Mesenchymal stem cell (in vitro differentiated cells and primary cell): ENCODE measurements at regions not wholly inside any gene's neighbourhood (a gene's known extent, or its start where the extent isn't known, plus 50 kb on each side); places are given as distances from the start of the nearest gene placed in this dataset.
A peak's percentile ranks its signal among the peaks of the same experiment; 100 is the strongest.

ENCODE experiments used
- DNase-seq: peaks from one replicate; pipeline ENCODE4 v3.0.0-alpha.2; 2013
- H2AFZ ChIP-seq: one replicate; pipeline ENCODE4 v1.6.1; 2013; ENCODE audit warnings: low read depth, mild to moderate bottlenecking, control low read depth, inconsistent platforms, low read length, moderate library complexity
- H2AK5ac ChIP-seq: 2 replicates; pipeline ENCODE4 v1.6.1; 2013; ENCODE audit warnings: low read length, moderate library complexity, mild to moderate bottlenecking, inconsistent platforms; ENCODE audit not compliant: severe bottlenecking
- H2BK120ac ChIP-seq: one replicate; pipeline ENCODE4 v1.6.1; 2013; ENCODE audit warnings: low read depth, mild to moderate bottlenecking, inconsistent platforms, low read length, moderate library complexity
- H2BK12ac ChIP-seq, 2 experiments: one replicate each; pipeline ENCODE4 v1.6.1; 2013; ENCODE audit warnings: inconsistent platforms in 2 of 2, low read length in 2 of 2, mild to moderate bottlenecking in 2 of 2, moderate library complexity in 2 of 2, control low read depth in 1 of 2
- H2BK15ac ChIP-seq: one replicate; pipeline ENCODE4 v1.6.1; 2013; ENCODE audit warnings: mild to moderate bottlenecking, low read depth, inconsistent platforms; ENCODE audit not compliant: poor library complexity, severe bottlenecking
- H2BK5ac ChIP-seq: 2 replicates; pipeline ENCODE4 v1.6.1; 2013; ENCODE audit warnings: low read depth, mild to moderate bottlenecking, low read length, control low read depth, inconsistent platforms; ENCODE audit not compliant: poor library complexity, severe bottlenecking
- H3K14ac ChIP-seq, 2 experiments: one replicate each; pipeline ENCODE4 v1.6.1; 2013; ENCODE audit warnings: inconsistent platforms in 2 of 2, low read length in 2 of 2, control low read depth in 1 of 2, mild to moderate bottlenecking in 1 of 2, moderate library complexity in 1 of 2
- H3K18ac ChIP-seq, 2 experiments: one replicate each; pipeline ENCODE4 v1.6.1; 2013; ENCODE audit warnings: inconsistent platforms in 2 of 2, low read length in 2 of 2, control low read depth in 1 of 2, low read depth in 1 of 2, mild to moderate bottlenecking in 1 of 2
- H3K23ac ChIP-seq, 2 experiments: one replicate each; pipeline ENCODE4 v1.6.1; 2013; ENCODE audit warnings: inconsistent platforms in 2 of 2, low read length in 2 of 2, mild to moderate bottlenecking in 2 of 2, moderate library complexity in 2 of 2, control low read depth in 1 of 2
- H3K27ac ChIP-seq: 2 replicates; pipeline ENCODE4 v1.5.1; 2013; ENCODE audit warnings: mild to moderate bottlenecking, moderate library complexity, low read length, control low read depth, inconsistent platforms; ENCODE audit not compliant: poor library complexity, severe bottlenecking
- H3K27me3 ChIP-seq, 2 experiments: 2 replicates each; pipeline versions ENCODE4 v1.6.1 to v1.7.0; 2013; ENCODE audit warnings: low read length in 2 of 2, mild to moderate bottlenecking in 2 of 2, moderate library complexity in 2 of 2, control low read depth in 1 of 2, inconsistent platforms in 1 of 2; ENCODE audit not compliant: control insufficient read depth in 1 of 2, insufficient read depth in 1 of 2
- H3K36me3 ChIP-seq, 2 experiments: 2 replicates each; pipeline versions ENCODE4 v1.6.1 to v1.7.0; 2013; ENCODE audit warnings: low read length in 2 of 2, control low read depth in 1 of 2, inconsistent platforms in 1 of 2, low read depth in 1 of 2, mild to moderate bottlenecking in 1 of 2; ENCODE audit not compliant: insufficient read depth in 2 of 2, control insufficient read depth in 1 of 2
- H3K4ac ChIP-seq, 2 experiments: one replicate each; pipeline ENCODE4 v1.6.1; 2013; ENCODE audit warnings: inconsistent platforms in 2 of 2, low read length in 2 of 2, mild to moderate bottlenecking in 2 of 2, moderate library complexity in 2 of 2, control low read depth in 1 of 2, low read depth in 1 of 2
- H3K4me1 ChIP-seq: 2 replicates; pipeline ENCODE4 v1.6.1; 2013; ENCODE audit warnings: low read depth, low read length, control low read depth; ENCODE audit not compliant: control insufficient read depth, insufficient read depth
- H3K4me2 ChIP-seq: 2 replicates; pipeline ENCODE4 v1.6.1; 2013; ENCODE audit warnings: low read length, mild to moderate bottlenecking, inconsistent platforms; ENCODE audit not compliant: poor library complexity, severe bottlenecking
- H3K4me3 ChIP-seq, 2 experiments: 2 replicates each; pipeline versions ENCODE4 v1.5.1 to v1.7.0; 2013; ENCODE audit warnings: low read length in 2 of 2, mild to moderate bottlenecking in 2 of 2, control low read depth in 1 of 2, low read depth in 1 of 2; ENCODE audit not compliant: insufficient read depth in 1 of 2
- H3K79me1 ChIP-seq: replicated peaks from 2 replicates; pipeline ENCODE4 v1.6.1; 2013; ENCODE audit warnings: mild to moderate bottlenecking, control low read depth, low read length, inconsistent platforms; ENCODE audit not compliant: poor library complexity, severe bottlenecking
- H3K9ac ChIP-seq: 2 replicates; pipeline ENCODE4 v1.7.0; 2013; ENCODE audit warnings: mild to moderate bottlenecking, low read length, moderate library complexity
- H3K9me3 ChIP-seq: 2 replicates; pipeline ENCODE4 v1.7.0; 2013; ENCODE audit warnings: mild to moderate bottlenecking, low read length; ENCODE audit not compliant: control insufficient read depth
- H4K8ac ChIP-seq: one replicate; pipeline ENCODE4 v1.6.1; 2013; ENCODE audit warnings: inconsistent platforms, mild to moderate bottlenecking, low read length, moderate library complexity
- H4K91ac ChIP-seq: one replicate; pipeline ENCODE4 v1.6.1; 2013; ENCODE audit warnings: mild to moderate bottlenecking, low read length, inconsistent platforms
- WGBS: methylation state at CpG from one replicate; pipeline ENCODE4 v1.1.7; 2013; ENCODE audit warnings: mixed read lengths; 5-methylcytosine and 5-hydroxymethylcytosine counted together

- Histone ChIP-seq H2BK12ac (no peak overlapping the region), H3K79me1 (no peaks in the 10 kb centered on the region), H3K27me3 (no peaks in the 10 kb centered on the region), H3K27ac (no peak overlapping the region), H3K36me3 (no peaks in the 10 kb centered on the region), H3K18ac (no peak overlapping the region), H3K4me1 (no peaks in the 10 kb centered on the region), H3K14ac (no peak overlapping the region), H2AK5ac (no peak overlapping the region), H2AFZ (no peak overlapping the region), H3K9ac (no peak overlapping the region), H3K4me2 (no peak overlapping the region), H2BK5ac (no peak overlapping the region), H3K23ac (no peak overlapping the region), H3K4me3 (no peak overlapping the region), H3K4ac (no peak overlapping the region), H2BK15ac (no peak overlapping the region), H3K9me3 (no peaks in the 10 kb centered on the region), H4K91ac (no peak overlapping the region), H2BK120ac (no peak overlapping the region), H4K8ac (no peak overlapping the region)
- DNase-seq: no peak
- WGBS: 83% methylated on average over 4 of the region's 4 CpGs
These were observed 404.7 kb upstream of the THRB start for GRCh38 chr3:24899373-24899772.

GRCh38 chr3:24899901-24900603, 405.4 kb upstream of the THRB start:
- 88% methylated on average over 2 of the region's 4 CpGs for WGBS
- H3K79me1 ChIP-seq: no peaks in the 10 kb centered on the region
- no peak overlapping the region for H3K18ac ChIP-seq
- no peak overlapping the region for H3K9ac ChIP-seq
- H3K36me3 ChIP-seq: no peaks in the 10 kb centered on the region
- H2BK5ac ChIP-seq: no peak overlapping the region
- H2AK5ac ChIP-seq: no peak overlapping the region
- H3K4ac ChIP-seq: no peak overlapping the region
- H4K8ac ChIP-seq: no peak overlapping the region
- H3K14ac ChIP-seq: no peak overlapping the region
- H2BK15ac ChIP-seq: no peak overlapping the region
- H3K27me3 ChIP-seq: no peaks in the 10 kb centered on the region
- H3K23ac ChIP-seq: no peak overlapping the region
- H3K4me3 ChIP-seq: no peak overlapping the region
- no peak overlapping the region for H4K91ac ChIP-seq
- H3K9me3 ChIP-seq: no peaks in the 10 kb centered on the region
- no peaks in the 10 kb centered on the region for H3K4me1 ChIP-seq
- H2BK12ac ChIP-seq: no peak overlapping the region
- no peak overlapping the region for H2AFZ ChIP-seq
- no peak overlapping the region for H3K4me2 ChIP-seq
- no peak overlapping the region for H3K27ac ChIP-seq
- no peak for DNase-seq
- H2BK120ac ChIP-seq: no peak overlapping the region

- peak overlapping the region in 1 of 2 experiments; percentile 71 for H3K14ac ChIP-seq
- H3K4me3 ChIP-seq: no peak overlapping the region
- no peak overlapping the region for H4K91ac ChIP-seq
- H2BK5ac ChIP-seq: no peak overlapping the region
- H3K18ac ChIP-seq: no peak overlapping the region
- no peaks in the 10 kb centered on the region for H3K27me3 ChIP-seq
- H2BK120ac ChIP-seq: no peak overlapping the region
- DNase-seq: no peak
- H3K36me3 ChIP-seq: no peaks in the 10 kb centered on the region
- H2AK5ac ChIP-seq: no peak overlapping the region
- H3K23ac ChIP-seq: no peak overlapping the region
- no peak overlapping the region for H2BK15ac ChIP-seq
- H3K4me2 ChIP-seq: no peak overlapping the region
- H3K9ac ChIP-seq: no peak overlapping the region
- no peaks in the 10 kb centered on the region for H3K4me1 ChIP-seq
- 40% methylated on average over 1 of the region's 1 CpG for WGBS
- H3K9me3 ChIP-seq: no peaks in the 10 kb centered on the region
- no peak overlapping the region for H2BK12ac ChIP-seq
- H4K8ac ChIP-seq: no peak overlapping the region
- no peak overlapping the region for H3K4ac ChIP-seq
- H3K79me1 ChIP-seq: no peaks in the 10 kb centered on the region
- no peak overlapping the region for H2AFZ ChIP-seq
- no peak overlapping the region for H3K27ac ChIP-seq
These were observed 410.6 kb upstream of the THRB start for GRCh38 chr3:24905266-24905665.

GRCh38 chr3:24907106-24907505, 412.5 kb upstream of the THRB start:
- Histone ChIP-seq H2BK15ac (no peak overlapping the region), H3K9ac (no peak overlapping the region), H3K18ac (no peak overlapping the region), H3K36me3 (no peaks in the 10 kb centered on the region), H3K9me3 (no peaks in the 10 kb centered on the region), H3K4ac (no peak overlapping the region), H2BK120ac (no peak overlapping the region), H3K27me3 (no peaks in the 10 kb centered on the region), H3K79me1 (no peaks in the 10 kb centered on the region), H3K4me3 (no peak overlapping the region), H3K4me1 (no peaks in the 10 kb centered on the region), H3K27ac (no peak overlapping the region), H4K8ac (no peak overlapping the region), H2BK5ac (no peak overlapping the region), H3K23ac (no peak overlapping the region), H3K4me2 (no peak overlapping the region), H2AK5ac (no peak overlapping the region), H4K91ac (no peak overlapping the region), H3K14ac (no peak overlapping the region), H2BK12ac (no peak overlapping the region), H2AFZ (no peak overlapping the region)
- WGBS: 92% methylated on average over 1 of the region's 2 CpGs
- DNase-seq: peak; percentile 27
